ENCODE measurements at regions not wholly inside any gene's neighbourhood (a gene's known extent, or its start where the extent isn't known, plus 50 kb on each side); places are given as distances from the start of the nearest gene placed in this dataset.

DNA sequence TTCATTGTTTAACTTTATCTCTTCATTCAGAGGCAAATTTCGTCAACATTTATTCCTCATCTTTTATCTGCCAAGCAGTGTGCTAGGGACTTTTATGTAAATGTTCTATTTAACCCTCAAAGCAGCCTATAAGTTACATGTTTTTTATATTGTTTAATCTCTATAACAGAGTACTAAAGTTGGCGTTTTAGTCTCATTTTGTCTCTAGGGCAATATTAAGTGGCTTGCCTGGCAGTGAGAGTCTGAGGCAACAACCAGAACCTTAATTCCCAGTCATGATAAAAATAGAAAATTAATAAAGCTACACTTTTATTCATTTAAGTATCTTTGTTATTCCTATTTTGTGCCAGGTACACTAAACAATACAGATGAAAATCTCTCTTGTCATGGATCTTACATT, 994.3 kb upstream of the ADGRL2 start:
- TF ChIP-seq, protein P1, sequence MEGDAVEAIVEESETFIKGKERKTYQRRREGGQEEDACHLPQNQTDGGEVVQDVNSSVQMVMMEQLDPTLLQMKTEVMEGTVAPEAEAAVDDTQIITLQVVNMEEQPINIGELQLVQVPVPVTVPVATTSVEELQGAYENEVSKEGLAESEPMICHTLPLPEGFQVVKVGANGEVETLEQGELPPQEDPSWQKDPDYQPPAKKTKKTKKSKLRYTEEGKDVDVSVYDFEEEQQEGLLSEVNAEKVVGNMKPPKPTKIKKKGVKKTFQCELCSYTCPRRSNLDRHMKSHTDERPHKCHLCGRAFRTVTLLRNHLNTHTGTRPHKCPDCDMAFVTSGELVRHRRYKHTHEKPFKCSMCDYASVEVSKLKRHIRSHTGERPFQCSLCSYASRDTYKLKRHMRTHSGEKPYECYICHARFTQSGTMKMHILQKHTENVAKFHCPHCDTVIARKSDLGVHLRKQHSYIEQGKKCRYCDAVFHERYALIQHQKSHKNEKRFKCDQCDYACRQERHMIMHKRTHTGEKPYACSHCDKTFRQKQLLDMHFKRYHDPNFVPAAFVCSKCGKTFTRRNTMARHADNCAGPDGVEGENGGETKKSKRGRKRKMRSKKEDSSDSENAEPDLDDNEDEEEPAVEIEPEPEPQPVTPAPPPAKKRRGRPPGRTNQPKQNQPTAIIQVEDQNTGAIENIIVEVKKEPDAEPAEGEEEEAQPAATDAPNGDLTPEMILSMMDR (IDR thresholded peaks at IDR 0.05; ENCODE audit: low read length), result no peak
- TF ChIP-seq EZH2 (IDR thresholded peaks at IDR 0.05; ENCODE audit: borderline replicate concordance, low read length), result no peak
- H3K79me2 ChIP-seq (ENCODE audit: insufficient read depth, low read length), result no peaks in the 10 kb centered on the region
- no peak overlapping the region for H3K27ac ChIP-seq (ENCODE audit: low read depth, low read length, poor library complexity, severe bottlenecking)
- no peaks in the 10 kb centered on the region for H3K36me3 ChIP-seq (ENCODE audit: insufficient read depth, low read length)
- H3K9me3 ChIP-seq (ENCODE audit: low read length), result no peaks in the 10 kb centered on the region
- no peak overlapping the region for H2AFZ ChIP-seq (ENCODE audit: low read length)
- H3F3A ChIP-seq (ENCODE audit: insufficient read depth, low read length), result no peaks in the 10 kb centered on the region
- no peaks in the 10 kb centered on the region for H3K4me1 ChIP-seq (ENCODE audit: insufficient read depth, low read length, severe bottlenecking)
- no peak overlapping the region for H3K4me3 ChIP-seq (ENCODE audit: low read depth, low read length, poor library complexity, severe bottlenecking)
- H3K27me3 ChIP-seq (ENCODE audit: insufficient read depth, low read length), result no peaks in the 10 kb centered on the region
- H4K20me1 ChIP-seq (ENCODE audit: insufficient read depth, low read length), result no peaks in the 10 kb centered on the region
- H3K9ac ChIP-seq (ENCODE audit: low read length), result no peak overlapping the region
- no peaks in the 10 kb centered on the region for H3K9me2 ChIP-seq (ENCODE audit: low read depth, low read length)
- no peak overlapping the region for H3K4me2 ChIP-seq (ENCODE audit: low read length)

GRCh38 chr1:80801695-80802094, 999.0 kb upstream of the ADGRL2 start:
- Histone ChIP-seq H3F3A (ENCODE audit: insufficient read depth, low read length) (no peaks in the 10 kb centered on the region), H3K4me3 (ENCODE audit: low read depth, low read length, poor library complexity, severe bottlenecking) (no peak overlapping the region), H3K27me3 (ENCODE audit: insufficient read depth, low read length) (no peaks in the 10 kb centered on the region), H3K9ac (ENCODE audit: low read length) (no peak overlapping the region), H3K79me2 (ENCODE audit: insufficient read depth, low read length) (no peaks in the 10 kb centered on the region), H3K4me2 (ENCODE audit: low read length) (no peak overlapping the region), H4K20me1 (ENCODE audit: insufficient read depth, low read length) (no peaks in the 10 kb centered on the region), H3K36me3 (ENCODE audit: insufficient read depth, low read length) (no peaks in the 10 kb centered on the region), H2AFZ (ENCODE audit: low read length) (no peak overlapping the region), H3K27ac (ENCODE audit: low read depth, low read length, poor library complexity, severe bottlenecking) (no peak overlapping the region), H3K9me2 (ENCODE audit: low read depth, low read length) (no peaks in the 10 kb centered on the region), H3K4me1 (ENCODE audit: insufficient read depth, low read length, severe bottlenecking) (no peaks in the 10 kb centered on the region), H3K9me3 (ENCODE audit: low read length) (no peaks in the 10 kb centered on the region)
- TF ChIP-seq, protein P1 (IDR thresholded peaks at IDR 0.05; ENCODE audit: low read length), result no peak
- TF ChIP-seq EZH2 (IDR thresholded peaks at IDR 0.05; ENCODE audit: borderline replicate concordance, low read length), result no peak

- H3K79me2 ChIP-seq (ENCODE audit: insufficient read depth, low read length), result no peaks in the 10 kb centered on the region
- H3K4me3 ChIP-seq (ENCODE audit: low read depth, low read length, poor library complexity, severe bottlenecking), result no peak overlapping the region
- no peak overlapping the region for H2AFZ ChIP-seq (ENCODE audit: low read length)
- H3K9me2 ChIP-seq (ENCODE audit: low read depth, low read length), result no peaks in the 10 kb centered on the region
- H3K36me3 ChIP-seq (ENCODE audit: insufficient read depth, low read length), result no peaks in the 10 kb centered on the region
- no peaks in the 10 kb centered on the region for H3F3A ChIP-seq (ENCODE audit: insufficient read depth, low read length)
- no peak overlapping the region for H3K27ac ChIP-seq (ENCODE audit: low read depth, low read length, poor library complexity, severe bottlenecking)
- no peaks in the 10 kb centered on the region for H3K27me3 ChIP-seq (ENCODE audit: insufficient read depth, low read length)
- H3K9me3 ChIP-seq (ENCODE audit: low read length), result no peaks in the 10 kb centered on the region
- no peak overlapping the region for H3K9ac ChIP-seq (ENCODE audit: low read length)
- TF ChIP-seq, protein P1 (IDR thresholded peaks at IDR 0.05; ENCODE audit: low read length), result no peak
- no peak for TF ChIP-seq EZH2 (IDR thresholded peaks at IDR 0.05; ENCODE audit: borderline replicate concordance, low read length)
- H3K4me1 ChIP-seq (ENCODE audit: insufficient read depth, low read length, severe bottlenecking), result no peaks in the 10 kb centered on the region
- H3K4me2 ChIP-seq (ENCODE audit: low read length), result no peak overlapping the region
- H4K20me1 ChIP-seq (ENCODE audit: insufficient read depth, low read length), result no peaks in the 10 kb centered on the region
These were observed 1001.3 kb upstream of the ADGRL2 start for GRCh38 chr1:80799457-80799856.
